ENCODE measurements at regions not wholly inside any gene's neighbourhood (a gene's known extent, or its start where the extent isn't known, plus 50 kb on each side); places are given as distances from the start of the nearest gene placed in this dataset.

GRCh38 chr13:107373551-107373950 lies 805.6 kb upstream of the ARGLU1 start:
- H3K9ac ChIP-seq (ENCODE audit: low read length): no peak overlapping the region
- H4K20me1 ChIP-seq (ENCODE audit: low read depth, low read length): no peaks in the 10 kb centered on the region
- no peak for TF ChIP-seq EZH2phosphoT487 (conservative IDR thresholded peaks at IDR 0.05; ENCODE audit: low read length)
- TF ChIP-seq CTCF (IDR thresholded peaks at IDR 0.05; ENCODE audit: insufficient read depth, low read length, poor library complexity, severe bottlenecking): no peak
- no peak overlapping the region for H3K4me2 ChIP-seq (ENCODE audit: low read depth, low read length, poor library complexity, severe bottlenecking)
- no peak overlapping the region for H3K4me3 ChIP-seq (ENCODE audit: insufficient read depth, low read length, poor library complexity, severe bottlenecking)
- H2AFZ ChIP-seq (ENCODE audit: low read depth, low read length, severe bottlenecking): no peak overlapping the region
- no peaks in the 10 kb centered on the region for H3K9me2 ChIP-seq (replicated peaks; ENCODE audit: insufficient read depth, low read length)
- H3F3A ChIP-seq (ENCODE audit: insufficient read depth): no peaks in the 10 kb centered on the region
- H3K9me3 ChIP-seq (ENCODE audit: insufficient read depth, low read length): no peaks in the 10 kb centered on the region
- H3K36me3 ChIP-seq (ENCODE audit: low read length): no peaks in the 10 kb centered on the region
- no peaks in the 10 kb centered on the region for H3K27me3 ChIP-seq (ENCODE audit: low read length)
- H3K79me2 ChIP-seq (ENCODE audit: insufficient read depth, low read length): no peaks in the 10 kb centered on the region
- no peak overlapping the region for H3K27ac ChIP-seq (ENCODE audit: low read depth, low read length)

- no peak for TF ChIP-seq CTCF (IDR thresholded peaks at IDR 0.05; ENCODE audit: insufficient read depth, low read length, poor library complexity, severe bottlenecking)
- no peak for TF ChIP-seq EZH2phosphoT487 (conservative IDR thresholded peaks at IDR 0.05; ENCODE audit: low read length)
- no peak overlapping the region for H3K9ac ChIP-seq (ENCODE audit: low read length)
- H2AFZ ChIP-seq (ENCODE audit: low read depth, low read length, severe bottlenecking): no peak overlapping the region
These were observed 802.3 kb upstream of the ARGLU1 start for GRCh38 chr13:107370015-107370785.

DNA sequence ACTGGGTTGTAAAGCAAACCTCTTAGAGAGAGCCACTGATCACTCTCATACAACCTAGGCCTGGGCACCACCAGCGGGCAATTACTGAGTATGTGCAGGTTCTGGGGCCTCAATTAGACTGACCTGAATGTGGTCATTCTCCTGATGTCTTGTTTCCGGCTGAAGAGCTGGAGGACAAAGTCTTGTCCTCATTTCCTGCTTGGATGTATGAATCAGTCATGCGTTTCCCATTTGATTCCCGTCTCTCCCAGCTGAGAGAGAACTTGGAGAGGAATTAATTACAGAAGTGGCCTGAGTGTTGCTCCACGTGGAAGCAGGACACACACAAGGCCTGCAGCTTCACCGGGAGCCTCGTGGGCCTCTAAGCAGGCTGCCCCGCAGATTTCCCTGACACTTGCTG lies 799.3 kb upstream of the ARGLU1 start:
- no peak overlapping the region for H2AFZ ChIP-seq (ENCODE audit: low read depth, low read length, severe bottlenecking)
- no peak overlapping the region for H3K9ac ChIP-seq (ENCODE audit: low read length)
- H3K4me3 ChIP-seq (ENCODE audit: insufficient read depth, low read length, poor library complexity, severe bottlenecking): no peak overlapping the region
- no peaks in the 10 kb centered on the region for H3K79me2 ChIP-seq (ENCODE audit: insufficient read depth, low read length)
- TF ChIP-seq EZH2phosphoT487 (conservative IDR thresholded peaks at IDR 0.05; ENCODE audit: low read length): no peak
- no peak for TF ChIP-seq CTCF (IDR thresholded peaks at IDR 0.05; ENCODE audit: insufficient read depth, low read length, poor library complexity, severe bottlenecking)
- H3K36me3 ChIP-seq (ENCODE audit: low read length): no peaks in the 10 kb centered on the region
- H4K20me1 ChIP-seq (ENCODE audit: low read depth, low read length): no peaks in the 10 kb centered on the region
- no peaks in the 10 kb centered on the region for H3K27me3 ChIP-seq (ENCODE audit: low read length)
- H3K9me3 ChIP-seq (ENCODE audit: insufficient read depth, low read length): no peaks in the 10 kb centered on the region
- H3K4me2 ChIP-seq (ENCODE audit: low read depth, low read length, poor library complexity, severe bottlenecking): no peak overlapping the region
- H3F3A ChIP-seq (ENCODE audit: insufficient read depth): no peaks in the 10 kb centered on the region
- H3K27ac ChIP-seq (ENCODE audit: low read depth, low read length): no peak overlapping the region
- no peaks in the 10 kb centered on the region for H3K9me2 ChIP-seq (replicated peaks; ENCODE audit: insufficient read depth, low read length)

More at GRCh38 chr13:107370015-107370785, 802.3 kb upstream of the ARGLU1 start:
- Histone ChIP-seq H3K27ac (ENCODE audit: low read depth, low read length) (no peak overlapping the region), H3K4me3 (ENCODE audit: insufficient read depth, low read length, poor library complexity, severe bottlenecking) (no peak overlapping the region), H3K79me2 (ENCODE audit: insufficient read depth, low read length) (no peaks in the 10 kb centered on the region), H3K9me2 (replicated peaks; ENCODE audit: insufficient read depth, low read length) (no peaks in the 10 kb centered on the region), H4K20me1 (ENCODE audit: low read depth, low read length) (no peaks in the 10 kb centered on the region), H3F3A (ENCODE audit: insufficient read depth) (no peaks in the 10 kb centered on the region), H3K4me2 (ENCODE audit: low read depth, low read length, poor library complexity, severe bottlenecking) (no peak overlapping the region), H3K36me3 (ENCODE audit: low read length) (no peaks in the 10 kb centered on the region), H3K9me3 (ENCODE audit: insufficient read depth, low read length) (no peaks in the 10 kb centered on the region), H3K27me3 (ENCODE audit: low read length) (no peaks in the 10 kb centered on the region)

Measured in SU-DHL-6 (cell line).